GM23248 (cell line): ENCODE measurements at regions not wholly inside any gene's neighbourhood (a gene's known extent, or its start where the extent isn't known, plus 50 kb on each side); places are given as distances from the start of the nearest gene placed in this dataset.

Source experiments
- EZH2 ChIP-seq: fragments of 200-600 bp; sonication (generic); IDR thresholded peaks from 2 replicates; pipeline ENCODE4 v1.6.1; 2018; ENCODE audit warnings: antibody characterized with exemption, mild to moderate bottlenecking; ENCODE audit not compliant: insufficient read depth, poor library complexity, severe bottlenecking
- EZH2phosphoT487 ChIP-seq: fragments of 200-600 bp; sonication (generic); IDR thresholded peaks from 2 replicates; pipeline ENCODE4 v1.6.1; 2018; ENCODE audit warnings: antibody characterized with exemption, moderate library complexity, mild to moderate bottlenecking, low read depth; ENCODE audit not compliant: insufficient read depth

DNA sequence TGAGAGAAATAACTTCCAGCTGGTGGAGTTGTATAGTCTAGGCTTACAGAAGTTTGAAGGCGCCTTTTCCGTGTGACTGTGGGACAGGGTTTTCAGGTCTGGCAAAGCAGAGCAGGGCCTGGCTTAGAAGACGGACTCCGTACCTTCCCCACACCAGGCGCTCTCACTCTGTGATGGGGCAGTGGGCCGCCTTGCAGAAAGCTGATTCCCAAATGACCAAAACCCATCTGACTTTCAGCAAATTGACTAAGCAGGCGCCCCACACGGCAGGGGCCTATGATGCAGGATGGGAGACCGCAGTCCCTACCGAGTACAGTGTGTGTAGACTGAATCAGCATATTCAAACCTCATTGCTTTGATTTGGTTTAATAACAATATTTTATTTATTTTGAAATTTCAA lies 85.8 kb upstream of the TMEM45B start:
- no peak for TF ChIP-seq EZH2
- TF ChIP-seq EZH2phosphoT487: no peak
